HEK293T (cell line): ENCODE measurements at regions not wholly inside any gene's neighbourhood (a gene's known extent, or its start where the extent isn't known, plus 50 kb on each side); places are given as distances from the start of the nearest gene placed in this dataset.
"Not testable (repeated sequence)": the region's sequence is repeated elsewhere in the genome, so short reads cannot be mapped to it uniquely, and the experiment has no call there.

ENCODE experiments used
- ARNT ChIP-seq: fragments of 450-650 bp; IDR thresholded peaks from 2 replicates; pipeline ENCODE4 v1.6.1; 2017; ENCODE audit warnings: mild to moderate bottlenecking
- CTBP1 ChIP-seq: fragments of 450-650 bp; IDR thresholded peaks from 2 replicates; pipeline ENCODE4 v1.6.1; 2016; ENCODE audit warnings: borderline replicate concordance
- FOXA1 ChIP-seq: fragments of 450-650 bp; IDR thresholded peaks from 2 replicates; pipeline ENCODE4 v1.6.1; 2016; ENCODE audit warnings: mild to moderate bottlenecking
- FOXK2 ChIP-seq: fragments of 450-650 bp; IDR thresholded peaks from 2 replicates; pipeline ENCODE4 v1.6.1; 2016; ENCODE audit warnings: mild to moderate bottlenecking
- FOXM1 ChIP-seq: fragments of 450-650 bp; IDR thresholded peaks from 2 replicates; pipeline ENCODE4 v1.6.1; 2017; ENCODE audit warnings: mild to moderate bottlenecking, borderline replicate concordance
- NFRKB ChIP-seq: fragments of 450-650 bp; IDR thresholded peaks from 2 replicates; pipeline ENCODE4 v1.6.1; 2016; ENCODE audit warnings: mild to moderate bottlenecking, moderate library complexity
- SUZ12 ChIP-seq: fragments of 450-650 bp; IDR thresholded peaks from 2 replicates; pipeline ENCODE4 v1.6.1; 2016; ENCODE audit warnings: mild to moderate bottlenecking

- TF ChIP-seq FOXM1, FOXA1, ARNT, SUZ12, CTBP1, NFRKB, FOXK2: not testable (repeated sequence)
Measured at GRCh38 chr16:47811758-47812157, 344.0 kb downstream of the ABCC12 start.
